ENCODE measurements at regions not wholly inside any gene's neighbourhood (a gene's known extent, or its start where the extent isn't known, plus 50 kb on each side); places are given as distances from the start of the nearest gene placed in this dataset.

GRCh38 chr4:41883988-41884734, 51.1 kb upstream of the TMEM33 start:
- H3K4me3 Mint-ChIP-seq = no peak overlapping the region
- peaks cover 10 to 19% of the 10 kb centered on the region in 2 donors for H3K4me1 Mint-ChIP-seq
- intact Hi-C loops (cut with micrococcal nuclease) = no loop called here
- no peak overlapping the region for H3K4me3 ChIP-seq (ENCODE audit: low read length)
- peaks cover 19% of the 10 kb centered on the region for H3K4me1 ChIP-seq (ENCODE audit: control insufficient read depth, insufficient read depth, low read length)
- H3K27me3 ChIP-seq (ENCODE audit: control insufficient read depth, insufficient read depth, low read length) = peaks cover 28% of the 10 kb centered on the region
- 60% methylated on average over 5 of the region's 5 CpGs for WGBS (ENCODE audit: insufficient coverage)
- H3K36me3 Mint-ChIP-seq = no peaks in the 10 kb centered on the region
- no peaks in the 10 kb centered on the region for H3K36me3 ChIP-seq (ENCODE audit: control insufficient read depth, insufficient read depth, low read length)
- H3K27ac Mint-ChIP-seq = no peak overlapping the region
- H3K9me3 Mint-ChIP-seq = no peaks in the 10 kb centered on the region
- no peaks in the 10 kb centered on the region for H3K9me3 ChIP-seq (ENCODE audit: control insufficient read depth, insufficient read depth, low read length)
- no peak for DNase-seq
- H3K27ac ChIP-seq (ENCODE audit: low read length) = no peak overlapping the region
- no peak for ATAC-seq
- TF ChIP-seq CTCF (IDR thresholded peaks at IDR 0.05) = no peak
- H3K27me3 Mint-ChIP-seq (ENCODE audit: low read depth in 2 of 2) = peaks cover 42 to 56% of the 10 kb centered on the region in 2 donors

GRCh38 chr4:41882625-41883347, 52.4 kb upstream of the TMEM33 start:
- Histone ChIP-seq H3K4me3 (ENCODE audit: low read length) (no peak overlapping the region), H3K4me1 (ENCODE audit: control insufficient read depth, insufficient read depth, low read length) (peaks cover 19% of the 10 kb centered on the region), H3K36me3 (ENCODE audit: control insufficient read depth, insufficient read depth, low read length) (no peaks in the 10 kb centered on the region), H3K9me3 (ENCODE audit: control insufficient read depth, insufficient read depth, low read length) (no peaks in the 10 kb centered on the region), H3K27me3 (ENCODE audit: control insufficient read depth, insufficient read depth, low read length) (peaks cover 36% of the 10 kb centered on the region), H3K27ac (ENCODE audit: low read length) (no peak overlapping the region)
- intact Hi-C loops (cut with micrococcal nuclease) = no loop called here
- Mint-ChIP-seq H3K9me3 (no peaks in the 10 kb centered on the region), H3K27ac (no peak overlapping the region), H3K36me3 (no peaks in the 10 kb centered on the region), H3K4me1 (peaks cover 10 to 19% of the 10 kb centered on the region in 2 donors), H3K4me3 (peak overlapping the region; percentile 70), H3K27me3 (ENCODE audit: low read depth in 2 of 2) (peaks cover 53 to 68% of the 10 kb centered on the region in 2 donors)
- peak; percentile 79 to 93 (median 81) for ATAC-seq
- peak; percentile 87 for TF ChIP-seq CTCF (IDR thresholded peaks at IDR 0.05)
- DNase-seq = peak in 1 of 2 donors; percentile 70
- WGBS (ENCODE audit: insufficient coverage) = 12% methylated on average over 30 of the region's 34 CpGs

GRCh38 chr4:41881981-41882624, 53.1 kb upstream of the TMEM33 start:
- Mint-ChIP-seq H3K27ac (no peak overlapping the region), H3K27me3 (ENCODE audit: low read depth in 2 of 2) (peaks cover 59 to 71% of the 10 kb centered on the region in 2 donors), H3K36me3 (no peaks in the 10 kb centered on the region), H3K9me3 (no peaks in the 10 kb centered on the region), H3K4me3 (peak overlapping the region; percentile 68), H3K4me1 (peaks cover 10 to 19% of the 10 kb centered on the region in 2 donors)
- no peak overlapping the region for H3K27ac ChIP-seq (ENCODE audit: low read length)
- intact Hi-C loops (cut with micrococcal nuclease) = no loop called here
- no peak for TF ChIP-seq CTCF (IDR thresholded peaks at IDR 0.05)
- H3K36me3 ChIP-seq (ENCODE audit: control insufficient read depth, insufficient read depth, low read length) = no peaks in the 10 kb centered on the region
- no peaks in the 10 kb centered on the region for H3K9me3 ChIP-seq (ENCODE audit: control insufficient read depth, insufficient read depth, low read length)
- WGBS (ENCODE audit: insufficient coverage) = 6% methylated on average over 53 of the region's 53 CpGs
- H3K27me3 ChIP-seq (ENCODE audit: control insufficient read depth, insufficient read depth, low read length) = peaks cover 42% of the 10 kb centered on the region
- H3K4me3 ChIP-seq (ENCODE audit: low read length) = no peak overlapping the region
- peak in 1 of 3 donors; percentile 33 for ATAC-seq
- peaks cover 19% of the 10 kb centered on the region for H3K4me1 ChIP-seq (ENCODE audit: control insufficient read depth, insufficient read depth, low read length)
- peak in 1 of 2 donors; percentile 23 for DNase-seq
